Tibial nerve (tissue), 4 donors: ENCODE measurements at regions not wholly inside any gene's neighbourhood (a gene's known extent, or its start where the extent isn't known, plus 50 kb on each side); places are given as distances from the start of the nearest gene placed in this dataset.
"Not testable (repeated sequence)": the region's sequence is repeated elsewhere in the genome, so short reads cannot be mapped to it uniquely, and the experiment has no call there.

Experiments
- DNase-seq, 2 donors: peaks; one replicate each; pipeline ENCODE4 v3.0.0-alpha.2; 2019; ENCODE audit warnings: low spot score in 2 of 2
- H3K27ac ChIP-seq, 4 donors: fragments of 200-600 bp; sonication (generic) in 3 of 4; one replicate each; pipeline ENCODE4 v1.5.1; 2017 to 2019; ENCODE audit warnings: mild to moderate bottlenecking in 1 of 4
- H3K27me3 ChIP-seq, 2 donors: fragments of 200-600 bp; sonication (generic) in 1 of 2; one replicate each; pipeline versions ENCODE4 v1.5.1 to v1.6.0; 2017 to 2019
- H3K36me3 ChIP-seq, 3 donors: fragments of 200-600 bp; sonication (generic); one replicate each; pipeline ENCODE4 v1.5.1; 2018 to 2019
- H3K4me1 ChIP-seq, 4 donors: fragments of 200-600 bp; sonication (generic) in 3 of 4; one replicate each; pipeline ENCODE4 v1.5.1; 2017 to 2019
- H3K4me3 ChIP-seq, 4 donors: fragments of 200-600 bp; sonication (generic) in 3 of 4; one replicate each; pipeline ENCODE4 v1.5.1; 2017 to 2019; ENCODE audit warnings: mild to moderate bottlenecking in 1 of 4, moderate library complexity in 1 of 4
- H3K9me3 ChIP-seq, 4 donors: fragments of 200-600 bp; sonication (generic) in 3 of 4; one replicate each; pipeline ENCODE4 v1.5.1; 2017 to 2019
- CTCF ChIP-seq, 5 experiments: fragments of 200-600 bp in 3 of 5; fragments of 450-650 bp in 2 of 5; sonication (generic) in 3 of 5; IDR thresholded peaks; one replicate each; pipeline ENCODE4 v1.5.1; 2016 to 2019; ENCODE audit warnings: antibody characterized with exemption in 5 of 5, mild to moderate bottlenecking in 3 of 5, moderate library complexity in 2 of 5
- EP300 ChIP-seq, 2 donors: sonication (generic); formaldehyde crosslinking; IDR thresholded peaks; one replicate each; pipeline ENCODE4 v1.6.1; 2017; ENCODE audit warnings: antibody characterized with exemption in 2 of 2, mild to moderate bottlenecking in 1 of 2
- POLR2A ChIP-seq, 2 donors: fragments of 450-650 bp; IDR thresholded peaks; one replicate each; pipeline ENCODE4 v1.6.1; 2017; ENCODE audit warnings: antibody characterized with exemption in 2 of 2, mild to moderate bottlenecking in 2 of 2, moderate library complexity in 2 of 2
- WGBS, 2 donors: methylation state at CpG; one replicate each; pipeline ENCODE4 v1.1.5; 2018; 5-methylcytosine and 5-hydroxymethylcytosine counted together

DNA sequence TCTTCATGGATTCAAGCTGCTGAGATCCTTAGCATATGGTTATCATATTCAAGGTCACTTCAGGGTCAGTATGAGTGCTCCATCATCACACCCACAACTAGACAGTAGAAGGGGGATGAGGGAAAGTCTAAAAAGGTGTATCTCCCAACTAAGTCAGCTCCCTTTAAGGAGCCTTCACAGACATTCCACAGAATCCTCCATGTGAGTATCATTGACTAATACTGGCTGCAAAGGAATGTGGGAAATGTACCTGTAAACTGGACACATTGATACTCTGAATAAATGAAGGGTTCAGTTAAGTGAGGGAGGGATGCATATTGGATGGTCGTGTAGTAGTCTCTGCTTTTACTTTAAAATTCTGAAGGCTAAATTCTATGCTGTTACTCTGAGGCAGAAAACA, 330.7 kb downstream of the LRRC70 start:
- WGBS, 2 donors = 63 to 92% methylated on average over 1 of the region's 1 CpG
- TF ChIP-seq POLR2A (IDR thresholded peaks at IDR 0.05) = no peak
- no peak for TF ChIP-seq EP300 (IDR thresholded peaks at IDR 0.05)
- TF ChIP-seq CTCF (IDR thresholded peaks at IDR 0.05) = no peak
- no peak overlapping the region for H3K4me3 ChIP-seq
- no peaks in the 10 kb centered on the region for H3K36me3 ChIP-seq
- peaks cover 0 to 6% (median 0%) of the 10 kb centered on the region in 4 donors for H3K9me3 ChIP-seq
- no peak for DNase-seq
- no peak overlapping the region for H3K27ac ChIP-seq
- H3K27me3 ChIP-seq = no peaks in the 10 kb centered on the region
- H3K4me1 ChIP-seq = no peaks in the 10 kb centered on the region

- no peak overlapping the region for H3K27ac ChIP-seq
- no peaks in the 10 kb centered on the region for H3K27me3 ChIP-seq
- no peaks in the 10 kb centered on the region for H3K9me3 ChIP-seq
- no peak overlapping the region for H3K4me3 ChIP-seq
- no peak for DNase-seq
- TF ChIP-seq CTCF (IDR thresholded peaks at IDR 0.05) (no peak), EP300 (IDR thresholded peaks at IDR 0.05) (no peak)
- no peaks in the 10 kb centered on the region for H3K4me1 ChIP-seq
- H3K36me3 ChIP-seq = no peaks in the 10 kb centered on the region
- WGBS, 2 donors = 70 to 79% methylated on average over 2 of the region's 2 CpGs
Observed at GRCh38 chr5:62902126-62902525, 323.5 kb downstream of the LRRC70 start.

DNA sequence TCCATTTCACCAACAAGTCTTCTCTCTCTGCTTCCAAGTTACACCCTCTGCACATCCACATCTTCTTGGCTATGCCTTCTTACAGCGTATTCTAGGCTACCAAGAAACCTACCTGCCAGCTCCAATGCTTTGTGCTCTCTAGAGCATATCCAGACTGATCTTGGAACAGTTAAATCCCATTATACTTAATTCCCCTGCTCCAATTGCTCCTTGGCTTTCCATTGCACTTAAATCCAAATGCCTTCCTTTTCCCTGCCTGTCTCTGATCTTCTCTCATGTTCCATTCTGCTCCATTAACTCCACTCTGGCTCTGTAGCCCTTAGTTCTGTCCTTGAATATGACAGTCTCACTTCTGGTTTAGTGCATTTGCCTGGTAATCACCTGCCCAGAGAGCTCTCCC, 322.4 kb downstream of the LRRC70 start:
- no peak overlapping the region for H3K27ac ChIP-seq
- no peaks in the 10 kb centered on the region for H3K4me1 ChIP-seq
- no peaks in the 10 kb centered on the region for H3K9me3 ChIP-seq
- 74 to 91% methylated on average over 1 of the region's 1 CpG for WGBS, 2 donors
- TF ChIP-seq CTCF (IDR thresholded peaks at IDR 0.05) = no peak
- TF ChIP-seq POLR2A (IDR thresholded peaks at IDR 0.05) = no peak
- TF ChIP-seq EP300 (IDR thresholded peaks at IDR 0.05) = no peak
- H3K4me3 ChIP-seq = no peak overlapping the region
- no peak for DNase-seq
- H3K27me3 ChIP-seq = no peaks in the 10 kb centered on the region
- H3K36me3 ChIP-seq = no peaks in the 10 kb centered on the region

DNA sequence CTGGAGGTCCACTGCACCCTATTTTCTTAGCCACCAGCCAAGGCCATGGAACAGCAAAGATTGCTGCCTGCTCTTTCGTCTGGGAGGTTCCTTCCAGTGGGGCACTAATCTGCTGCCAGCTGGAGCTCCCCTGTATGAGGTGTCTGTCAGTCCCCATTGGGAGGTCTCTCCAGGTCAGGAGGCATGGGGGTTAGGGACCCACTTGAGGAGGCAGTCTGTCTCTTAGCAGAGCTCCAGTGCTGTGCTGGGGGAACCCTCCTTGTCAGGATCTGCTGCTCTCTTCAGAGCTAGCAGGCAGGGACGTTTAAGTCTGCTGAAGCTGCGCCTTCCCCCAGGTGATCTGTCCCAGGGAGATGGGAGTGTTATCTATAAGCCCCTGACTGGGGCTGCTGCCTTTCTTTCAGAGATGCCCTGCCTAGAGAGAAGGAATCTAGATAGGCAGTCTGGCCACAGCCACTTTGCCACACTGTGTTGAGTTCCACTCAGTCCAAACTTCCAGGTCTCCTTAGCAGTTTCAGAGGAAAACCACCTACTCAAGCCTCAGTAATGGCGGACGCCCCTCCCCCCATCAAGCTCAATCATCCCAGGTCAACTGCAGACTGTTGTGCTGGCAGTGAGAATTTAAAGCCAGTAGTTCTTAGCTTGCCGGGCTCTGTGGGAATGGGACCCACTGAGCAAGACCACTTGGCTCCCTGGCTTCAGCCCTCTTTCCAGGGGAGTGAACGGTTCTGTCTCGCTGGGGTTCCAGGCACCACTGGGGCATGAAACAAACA, 317.7 kb downstream of the LRRC70 start:
- no peak overlapping the region for H3K27ac ChIP-seq
- H3K36me3 ChIP-seq = no peaks in the 10 kb centered on the region
- H3K27me3 ChIP-seq = no peaks in the 10 kb centered on the region
- WGBS, 2 donors = 86 to 91% methylated on average over 6 to 7 of the region's 8 CpGs
- H3K9me3 ChIP-seq = peaks cover 0 to 7% (median 0%) of the 10 kb centered on the region in 4 donors
- H3K4me3 ChIP-seq = no peak overlapping the region
- TF ChIP-seq POLR2A (IDR thresholded peaks at IDR 0.05) (no peak), CTCF (IDR thresholded peaks at IDR 0.05) (no peak), EP300 (IDR thresholded peaks at IDR 0.05) (no peak)
- H3K4me1 ChIP-seq = no peaks in the 10 kb centered on the region
- DNase-seq = no peak

DNA sequence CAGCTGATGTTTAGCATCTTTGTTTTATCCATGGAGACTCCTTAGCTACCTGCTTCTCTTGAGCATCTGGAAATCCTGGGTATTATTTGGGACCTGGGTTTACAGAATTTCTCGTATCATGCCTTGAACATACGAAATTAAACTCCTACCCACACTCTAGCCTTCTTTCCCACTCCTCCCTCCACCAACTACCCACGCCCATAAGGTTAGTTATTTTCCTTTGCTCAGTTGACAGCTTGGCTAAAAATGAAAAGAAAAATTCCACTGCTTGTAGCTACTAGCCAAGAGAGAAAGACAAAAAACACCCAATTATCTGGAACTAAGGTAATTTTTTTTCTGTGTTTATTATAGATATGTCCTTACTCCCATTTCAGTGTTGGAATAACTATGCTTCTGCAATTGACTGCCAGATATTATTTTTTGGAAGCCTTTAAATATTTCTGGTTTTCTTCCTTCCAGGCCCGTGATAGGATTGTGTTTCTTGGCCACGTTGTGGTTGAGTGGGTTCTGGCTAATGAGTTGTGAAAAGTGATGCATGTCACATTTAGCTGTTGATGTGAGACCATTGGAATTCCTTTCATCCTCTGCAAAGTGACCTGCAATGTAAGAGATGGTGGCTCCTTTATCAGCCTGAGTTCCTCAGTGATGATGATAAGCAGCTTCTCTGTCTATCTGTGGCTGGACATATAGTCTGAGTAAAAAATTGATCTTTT, 308.1 kb downstream of the LRRC70 start:
- 42 to 51% methylated on average over 5 of the region's 5 CpGs for WGBS, 2 donors
- no peak for DNase-seq
- no peak for TF ChIP-seq POLR2A (IDR thresholded peaks at IDR 0.05)
- no peak for TF ChIP-seq CTCF (IDR thresholded peaks at IDR 0.05)

GRCh38 chr5:62837330-62837729, 258.7 kb downstream of the LRRC70 start:
- not testable (repeated sequence) for H3K4me1 ChIP-seq, H3K27ac ChIP-seq, H3K4me3 ChIP-seq, DNase-seq, H3K27me3 ChIP-seq, H3K36me3 ChIP-seq
- H3K9me3 ChIP-seq = peaks cover 0 to 37% (median 2%) of the 10 kb centered on the region in 4 donors
- WGBS, 2 donors = 75 to 86% methylated on average over 3 to 5 of the region's 5 CpGs

More for the DNA sequence above, 308.1 kb downstream of the LRRC70 start:
- Histone ChIP-seq H3K27ac (no peak overlapping the region), H3K9me3 (no peaks in the 10 kb centered on the region), H3K27me3 (no peaks in the 10 kb centered on the region), H3K36me3 (no peaks in the 10 kb centered on the region), H3K4me3 (no peak overlapping the region), H3K4me1 (no peaks in the 10 kb centered on the region)
